Activated T-cell treated with anti-CD3 and anti-CD28 coated beads, Interleukin-2, amount 50 U/mL, for 24 hours (primary cell): ENCODE measurements at regions not wholly inside any gene's neighbourhood (a gene's known extent, or its start where the extent isn't known, plus 50 kb on each side); places are given as distances from the start of the nearest gene placed in this dataset.

Experiments used
- DNase-seq: peaks from one replicate; pipeline ENCODE4 v3.0.0-alpha.2; 2020
- H3K27ac Mint-ChIP-seq: 2 replicates; pipeline ENCODE4 v1.8.0; 2020; ENCODE audit warnings: mild to moderate bottlenecking, mixed read lengths
- H3K27me3 Mint-ChIP-seq: 2 replicates; pipeline ENCODE4 v1.8.0; 2020; ENCODE audit warnings: mixed read lengths
- H3K36me3 Mint-ChIP-seq: 2 replicates; pipeline ENCODE4 v1.8.0; 2020; ENCODE audit warnings: low read depth, mixed read lengths
- H3K4me1 Mint-ChIP-seq: 2 replicates; pipeline ENCODE4 v1.8.0; 2020; ENCODE audit warnings: low read depth, mixed read lengths
- H3K4me3 Mint-ChIP-seq: 2 replicates; pipeline ENCODE4 v1.8.0; 2020; ENCODE audit warnings: mild to moderate bottlenecking, moderate library complexity, mixed read lengths
- H3K9me3 Mint-ChIP-seq: 2 replicates; pipeline ENCODE4 v1.8.0; 2020; ENCODE audit warnings: mixed read lengths

GRCh38 chr6:170021579-170021978 lies 269.3 kb downstream of the DLL1 start:
- no peak overlapping the region for H3K27ac Mint-ChIP-seq

DNA sequence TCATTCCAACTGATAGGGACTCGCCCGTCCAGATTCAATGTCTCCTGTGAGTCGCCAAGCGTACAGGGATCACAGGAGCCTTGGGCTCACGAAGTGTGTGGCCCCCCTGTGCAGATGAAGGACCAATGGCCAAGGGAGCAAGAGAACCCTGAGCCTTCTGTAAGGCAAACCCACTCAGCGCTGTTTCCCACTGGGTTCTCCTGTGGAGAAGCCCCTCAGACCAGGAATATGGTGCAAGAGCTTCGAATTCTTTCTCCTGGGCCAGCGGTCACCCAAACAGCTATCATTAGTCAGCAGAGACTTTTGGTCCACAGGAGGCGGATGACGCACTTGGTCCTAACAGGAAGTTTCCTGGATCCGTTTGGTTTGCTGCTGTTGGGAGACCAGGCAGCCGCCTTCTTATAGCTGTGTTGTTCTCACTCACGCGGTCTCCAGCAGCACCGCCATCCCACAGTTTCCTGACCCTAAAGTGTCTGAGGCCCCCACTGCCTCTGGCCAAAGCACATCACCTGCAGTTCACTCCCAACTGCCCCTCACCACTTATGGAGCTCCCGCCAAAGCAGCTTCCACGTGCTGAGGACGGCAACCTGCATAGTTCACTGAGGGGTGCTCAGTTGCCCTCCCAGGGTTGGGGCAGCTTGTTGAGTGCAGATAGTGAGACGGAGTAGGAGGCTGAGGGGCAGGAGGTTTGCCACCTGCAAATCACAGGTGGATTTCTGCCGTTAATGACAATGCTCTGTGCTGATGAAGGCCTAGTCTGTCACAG lies 268.6 kb downstream of the ERMARD start:
- H3K27me3 Mint-ChIP-seq = peaks cover 47% of the 10 kb centered on the region
- no peaks in the 10 kb centered on the region for H3K36me3 Mint-ChIP-seq
- no peaks in the 10 kb centered on the region for H3K4me1 Mint-ChIP-seq
- H3K4me3 Mint-ChIP-seq = no peak overlapping the region
- no peak for DNase-seq
- H3K9me3 Mint-ChIP-seq = no peaks in the 10 kb centered on the region
- no peak overlapping the region for H3K27ac Mint-ChIP-seq

More at GRCh38 chr6:170021579-170021978, 269.3 kb downstream of the DLL1 start:
- H3K4me3 Mint-ChIP-seq = no peak overlapping the region
- no peaks in the 10 kb centered on the region for H3K9me3 Mint-ChIP-seq
- H3K27me3 Mint-ChIP-seq = peaks cover 45% of the 10 kb centered on the region
- H3K36me3 Mint-ChIP-seq = no peaks in the 10 kb centered on the region
- no peak for DNase-seq
- no peaks in the 10 kb centered on the region for H3K4me1 Mint-ChIP-seq

DNA sequence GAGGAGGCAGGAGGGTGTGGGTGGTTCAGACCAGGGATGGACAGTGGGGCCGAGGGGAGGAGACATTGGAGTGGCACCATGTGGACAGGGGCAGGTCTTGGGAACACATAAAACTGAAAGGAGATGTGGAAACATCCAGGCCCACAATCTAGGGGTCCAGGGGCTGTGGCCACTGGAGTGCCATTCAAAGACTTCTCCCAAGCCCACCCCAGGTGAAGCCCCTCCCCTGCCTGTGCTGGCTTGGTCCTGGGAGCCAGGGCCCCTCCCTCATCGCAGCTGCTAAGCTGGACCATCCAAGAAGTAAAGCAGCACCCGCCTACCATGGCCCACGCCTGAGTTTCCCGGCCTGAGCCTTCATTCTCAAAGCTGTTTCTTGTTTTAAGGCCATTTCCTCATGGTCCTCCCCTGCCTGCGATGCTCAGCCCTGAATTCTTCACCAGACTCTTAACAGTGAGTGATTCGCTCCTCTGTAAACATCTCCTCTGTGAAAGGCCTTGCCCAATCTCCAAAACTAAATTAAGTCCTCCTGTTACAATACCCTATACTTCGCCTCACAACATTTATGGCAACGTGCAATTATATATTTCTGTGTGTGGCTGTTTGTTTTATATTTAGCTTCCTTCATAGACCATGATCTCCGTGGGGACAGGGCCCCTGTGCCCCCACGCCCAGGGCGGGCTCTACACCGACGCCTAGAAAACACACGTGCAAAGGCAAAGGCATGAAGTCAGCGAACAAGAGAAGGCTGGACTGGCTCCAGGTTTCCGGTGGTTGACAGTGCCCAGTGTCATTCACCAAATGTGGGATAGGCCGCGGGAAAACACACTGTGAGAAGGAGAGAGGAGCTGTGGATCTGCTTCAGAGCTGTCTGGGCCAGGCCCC lies 267.8 kb downstream of the ERMARD start:
- Mint-ChIP-seq H3K27ac (no peak overlapping the region), H3K9me3 (no peaks in the 10 kb centered on the region), H3K27me3 (peaks cover 45% of the 10 kb centered on the region), H3K36me3 (no peaks in the 10 kb centered on the region), H3K4me1 (no peaks in the 10 kb centered on the region), H3K4me3 (no peak overlapping the region)
- no peak for DNase-seq

DNA sequence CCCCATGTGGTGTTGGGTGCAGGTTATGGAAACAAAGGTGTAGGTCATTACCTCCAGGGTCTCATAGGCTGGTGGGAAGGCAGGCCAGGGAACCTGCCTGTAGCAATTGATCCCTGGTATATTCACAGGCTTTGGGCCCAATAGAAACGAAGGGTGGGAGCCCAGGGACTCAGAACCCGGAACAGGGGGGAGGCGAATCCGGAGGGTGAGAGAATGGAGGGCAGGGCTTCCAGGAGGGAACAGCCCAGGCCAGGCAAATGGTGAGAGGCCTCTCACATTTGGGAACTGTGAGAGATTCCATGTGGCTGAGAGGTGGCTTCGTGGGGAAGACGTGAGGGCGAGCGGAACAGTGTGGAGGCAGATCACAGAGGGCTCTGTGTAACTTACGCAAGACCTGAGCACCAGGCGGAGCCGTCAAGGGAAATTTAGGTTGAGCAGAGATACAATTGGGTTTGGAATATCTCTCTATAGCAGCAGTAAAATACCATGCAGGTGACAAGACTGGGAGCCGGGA lies 267.1 kb downstream of the ERMARD start:
- Mint-ChIP-seq H3K4me1 (no peaks in the 10 kb centered on the region), H3K9me3 (no peaks in the 10 kb centered on the region), H3K4me3 (no peak overlapping the region), H3K27ac (no peak overlapping the region), H3K36me3 (no peaks in the 10 kb centered on the region), H3K27me3 (peaks cover 50% of the 10 kb centered on the region)
- no peak for DNase-seq

GRCh38 chr6:170017603-170018320 lies 266.3 kb downstream of the ERMARD start:
- H3K36me3 Mint-ChIP-seq = no peaks in the 10 kb centered on the region
- H3K4me1 Mint-ChIP-seq = no peaks in the 10 kb centered on the region
- no peak overlapping the region for H3K4me3 Mint-ChIP-seq
- H3K9me3 Mint-ChIP-seq = no peaks in the 10 kb centered on the region
- no peak for DNase-seq
- H3K27me3 Mint-ChIP-seq = peaks cover 51% of the 10 kb centered on the region
- no peak overlapping the region for H3K27ac Mint-ChIP-seq

DNA sequence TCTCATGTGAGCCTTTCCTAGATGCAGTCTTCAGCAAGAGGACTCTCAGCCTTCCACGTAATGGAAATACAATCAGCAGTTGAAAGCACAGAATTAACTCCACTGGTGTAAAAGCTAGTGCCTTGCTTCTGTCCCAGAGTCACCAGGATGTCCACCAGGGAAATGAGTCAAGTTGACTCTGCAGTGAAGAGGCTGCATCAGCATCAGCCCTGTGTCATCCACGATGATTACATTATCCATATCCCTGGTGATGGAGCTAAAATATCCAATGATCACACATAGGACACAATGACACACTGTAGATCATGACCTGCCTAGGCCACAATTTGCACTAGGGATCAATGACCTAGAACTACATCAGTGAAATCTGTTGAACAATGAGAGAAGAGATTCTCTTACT lies 262.4 kb downstream of the ERMARD start:
- Mint-ChIP-seq H3K27me3 (peaks cover 46% of the 10 kb centered on the region), H3K4me3 (no peak overlapping the region), H3K4me1 (no peaks in the 10 kb centered on the region), H3K27ac (no peak overlapping the region), H3K9me3 (no peaks in the 10 kb centered on the region), H3K36me3 (no peaks in the 10 kb centered on the region)
- no peak for DNase-seq

DNA sequence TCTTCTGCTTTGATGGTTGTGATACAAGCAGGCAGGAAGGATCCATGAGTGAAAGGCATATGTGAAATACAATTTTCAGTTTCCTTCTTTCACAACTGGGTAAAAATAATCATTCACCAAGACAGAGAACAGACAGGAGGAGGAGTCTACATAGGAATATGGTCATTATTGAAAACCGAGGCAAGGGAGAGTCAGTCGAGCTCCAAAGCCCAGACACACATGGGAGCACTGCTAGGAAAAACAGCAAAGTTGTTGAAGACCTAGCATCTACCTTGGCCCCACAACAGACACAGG lies 260.6 kb downstream of the ERMARD start:
- H3K4me3 Mint-ChIP-seq = no peak overlapping the region
- H3K27ac Mint-ChIP-seq = no peak overlapping the region
- H3K4me1 Mint-ChIP-seq = no peaks in the 10 kb centered on the region
- no peak for DNase-seq
- H3K9me3 Mint-ChIP-seq = no peaks in the 10 kb centered on the region
- no peaks in the 10 kb centered on the region for H3K36me3 Mint-ChIP-seq
- peaks cover 36% of the 10 kb centered on the region for H3K27me3 Mint-ChIP-seq

GRCh38 chr6:170011204-170012036 lies 260.0 kb downstream of the ERMARD start:
- Mint-ChIP-seq H3K27me3 (peaks cover 34% of the 10 kb centered on the region), H3K36me3 (no peaks in the 10 kb centered on the region), H3K4me1 (no peaks in the 10 kb centered on the region), H3K9me3 (no peaks in the 10 kb centered on the region), H3K4me3 (no peak overlapping the region), H3K27ac (no peak overlapping the region)
- DNase-seq = no peak

DNA sequence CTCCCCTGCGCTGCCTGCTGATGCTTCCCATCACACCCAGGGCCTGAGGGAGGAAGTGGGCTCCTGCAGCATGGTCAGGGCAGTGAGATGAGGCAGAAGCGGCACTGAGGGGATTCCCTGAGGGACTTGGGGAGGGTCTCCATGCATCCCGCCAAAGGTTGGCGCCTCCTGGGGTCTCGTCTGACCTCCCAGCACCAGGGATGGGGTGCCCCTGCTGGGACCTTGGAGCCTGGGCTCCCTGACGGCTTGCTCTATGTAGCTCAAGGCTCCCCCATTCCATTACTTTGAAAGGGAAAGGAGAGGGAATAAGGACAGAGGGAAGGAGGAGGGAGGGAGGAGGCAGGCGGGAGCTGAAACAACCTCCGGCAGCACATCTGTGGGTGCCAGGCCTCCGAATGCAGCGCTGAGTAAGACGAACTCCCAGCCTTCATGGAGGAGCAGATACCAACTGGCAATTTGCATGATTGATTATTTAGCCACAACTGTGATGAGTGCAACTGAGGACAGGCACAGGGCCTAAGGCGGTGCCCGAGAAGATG lies 259.3 kb downstream of the ERMARD start:
- Mint-ChIP-seq H3K36me3 (no peaks in the 10 kb centered on the region), H3K4me1 (peaks cover 1% of the 10 kb centered on the region), H3K4me3 (no peak overlapping the region), H3K27ac (no peak overlapping the region), H3K9me3 (no peaks in the 10 kb centered on the region), H3K27me3 (peaks cover 32% of the 10 kb centered on the region)
- DNase-seq = no peak

DNA sequence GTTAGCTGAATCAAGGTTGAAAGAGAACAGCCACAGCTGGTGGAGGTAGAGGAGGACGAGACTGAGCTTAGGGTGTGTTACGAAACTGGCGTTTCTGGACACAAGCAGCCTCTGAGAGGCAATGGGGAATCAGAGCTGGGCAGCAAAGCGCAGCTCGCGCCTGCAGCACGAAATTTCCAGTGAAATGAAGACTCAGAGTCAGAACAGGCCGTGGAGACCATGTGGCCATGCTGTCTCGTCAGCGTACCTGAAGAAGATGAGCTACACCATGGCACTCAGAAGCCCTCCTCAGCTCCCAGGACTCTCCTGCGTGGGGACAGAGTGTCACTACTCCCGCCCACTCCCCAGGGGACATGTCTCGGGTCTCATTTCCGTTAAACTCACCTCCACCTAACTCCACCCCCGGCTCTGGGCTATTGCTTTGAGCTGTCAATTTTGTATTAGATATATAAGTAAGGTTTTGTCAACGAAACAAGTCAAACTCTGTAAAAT lies 256.9 kb downstream of the ERMARD start:
- H3K27me3 Mint-ChIP-seq = peaks cover 19% of the 10 kb centered on the region

GRCh38 chr6:170007468-170008293 lies 256.3 kb downstream of the ERMARD start:
- peaks cover 7% of the 10 kb centered on the region for H3K4me1 Mint-ChIP-seq
- no peak overlapping the region for H3K27ac Mint-ChIP-seq
- H3K36me3 Mint-ChIP-seq = peaks cover 3% of the 10 kb centered on the region

More for the DNA sequence above, 256.9 kb downstream of the ERMARD start:
- H3K4me1 Mint-ChIP-seq = peaks cover 7% of the 10 kb centered on the region
- H3K36me3 Mint-ChIP-seq = peaks cover 3% of the 10 kb centered on the region
- no peak overlapping the region for H3K4me3 Mint-ChIP-seq
- peaks cover 5% of the 10 kb centered on the region for H3K9me3 Mint-ChIP-seq
- DNase-seq = no peak
- no peak overlapping the region for H3K27ac Mint-ChIP-seq

DNA sequence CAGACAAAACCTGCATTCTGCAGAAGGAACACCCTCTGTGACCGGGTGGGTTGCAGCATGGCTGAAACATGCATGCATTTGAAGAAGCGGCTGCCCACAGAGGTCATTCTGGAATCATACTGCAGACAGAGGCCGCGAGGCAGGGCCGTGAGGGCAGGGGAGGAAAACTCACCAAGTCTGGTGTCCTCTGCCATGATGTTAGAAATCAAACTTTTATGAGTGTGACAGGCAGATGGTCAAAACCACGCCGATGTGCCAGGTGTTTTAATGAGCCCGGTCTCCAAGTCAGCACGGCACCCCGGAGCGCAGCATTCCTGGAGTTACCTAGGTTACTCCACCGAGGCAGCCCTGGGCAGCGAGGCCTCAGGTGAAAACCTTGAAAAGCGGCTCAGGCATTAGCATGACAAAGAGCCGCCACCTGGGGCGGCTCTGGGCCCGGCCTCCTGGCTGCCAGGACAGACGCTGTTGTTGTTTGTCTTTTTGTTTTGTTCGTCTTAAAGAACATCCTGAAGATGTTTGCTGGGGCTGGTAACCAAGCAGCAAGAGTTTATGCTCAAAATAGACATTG lies 255.6 kb downstream of the ERMARD start:
- peaks cover 11% of the 10 kb centered on the region for H3K9me3 Mint-ChIP-seq
- H3K36me3 Mint-ChIP-seq = peaks cover 6% of the 10 kb centered on the region
- DNase-seq = no peak
- no peak overlapping the region for H3K4me3 Mint-ChIP-seq
- no peak overlapping the region for H3K27ac Mint-ChIP-seq
- H3K4me1 Mint-ChIP-seq = peaks cover 7% of the 10 kb centered on the region
- H3K27me3 Mint-ChIP-seq = peaks cover 18% of the 10 kb centered on the region

More at GRCh38 chr6:170007468-170008293, 256.3 kb downstream of the ERMARD start:
- Mint-ChIP-seq H3K9me3 (peaks cover 5% of the 10 kb centered on the region), H3K27me3 (peaks cover 18% of the 10 kb centered on the region), H3K4me3 (no peak overlapping the region)
- no peak for DNase-seq
